Embryonic facial prominence (tissue), 1 donor: ENCODE measurements at regions not wholly inside any gene's neighbourhood (a gene's known extent, or its start where the extent isn't known, plus 50 kb on each side); places are given as distances from the start of the nearest gene placed in this dataset.

ENCODE experiments used
- DNase-seq: peaks from one replicate; pipeline ENCODE4 v3.0.0-alpha.2; 2016; ENCODE audit errors: extremely low spot score

GRCh38 chr11:121692236-121692635 is 239.5 kb upstream of the SORL1-AS1 start:
- DNase-seq = no peak

- no peak for DNase-seq
Observed at GRCh38 chr11:121688860-121689614, 236.3 kb upstream of the SORL1-AS1 start.

- DNase-seq = no peak
Observed at GRCh38 chr11:121688055-121688491, 235.3 kb upstream of the SORL1-AS1 start.

GRCh38 chr11:121683791-121684190 is 231.0 kb upstream of the SORL1-AS1 start:
- DNase-seq = no peak
